ENCODE measurements at regions not wholly inside any gene's neighbourhood (a gene's known extent, or its start where the extent isn't known, plus 50 kb on each side); places are given as distances from the start of the nearest gene placed in this dataset.

DNA sequence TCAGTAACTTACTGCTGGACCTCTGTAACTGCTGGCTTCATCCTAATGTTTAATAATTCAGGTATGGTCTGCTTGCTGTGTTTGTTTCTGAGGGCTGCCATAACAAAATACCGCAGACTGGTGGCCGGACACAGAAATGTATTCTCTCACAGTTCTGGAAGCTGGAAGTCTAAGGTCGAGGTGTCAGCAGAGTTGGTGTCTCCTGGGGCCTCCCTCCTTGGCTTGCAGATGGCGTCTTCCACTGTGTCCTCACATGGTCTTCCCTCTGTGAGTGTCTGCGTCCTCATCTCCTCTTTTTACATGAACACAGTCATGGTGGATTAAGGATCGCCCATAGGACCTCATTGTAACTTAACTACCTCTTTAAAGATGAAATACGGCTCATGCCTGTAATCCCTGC is 389.7 kb upstream of the JARID2 start:
- TF ChIP-seq CTCF (conservative IDR thresholded peaks at IDR 0.05; ENCODE audit: low read length) = no peak
- TF ChIP-seq EZH2phosphoT487 (IDR thresholded peaks at IDR 0.05; ENCODE audit: borderline replicate concordance, low read depth, low read length) = no peak
